NCI-H748 treated with DMSO at 0.1 percent for 48 hours (cell line): ENCODE measurements at regions not wholly inside any gene's neighbourhood (a gene's known extent, or its start where the extent isn't known, plus 50 kb on each side); places are given as distances from the start of the nearest gene placed in this dataset.

Experiments
- DNase-seq: peaks from one replicate; lab custom pipeline; 2025; lab: John Stamatoyannopoulos, UW

GRCh38 chr16:11401161-11402050 lies 56.1 kb downstream of the RMI2 start:
- DNase-seq = no peak

GRCh38 chr16:11402051-11402744 lies 56.9 kb downstream of the RMI2 start:
- no peak for DNase-seq

DNA sequence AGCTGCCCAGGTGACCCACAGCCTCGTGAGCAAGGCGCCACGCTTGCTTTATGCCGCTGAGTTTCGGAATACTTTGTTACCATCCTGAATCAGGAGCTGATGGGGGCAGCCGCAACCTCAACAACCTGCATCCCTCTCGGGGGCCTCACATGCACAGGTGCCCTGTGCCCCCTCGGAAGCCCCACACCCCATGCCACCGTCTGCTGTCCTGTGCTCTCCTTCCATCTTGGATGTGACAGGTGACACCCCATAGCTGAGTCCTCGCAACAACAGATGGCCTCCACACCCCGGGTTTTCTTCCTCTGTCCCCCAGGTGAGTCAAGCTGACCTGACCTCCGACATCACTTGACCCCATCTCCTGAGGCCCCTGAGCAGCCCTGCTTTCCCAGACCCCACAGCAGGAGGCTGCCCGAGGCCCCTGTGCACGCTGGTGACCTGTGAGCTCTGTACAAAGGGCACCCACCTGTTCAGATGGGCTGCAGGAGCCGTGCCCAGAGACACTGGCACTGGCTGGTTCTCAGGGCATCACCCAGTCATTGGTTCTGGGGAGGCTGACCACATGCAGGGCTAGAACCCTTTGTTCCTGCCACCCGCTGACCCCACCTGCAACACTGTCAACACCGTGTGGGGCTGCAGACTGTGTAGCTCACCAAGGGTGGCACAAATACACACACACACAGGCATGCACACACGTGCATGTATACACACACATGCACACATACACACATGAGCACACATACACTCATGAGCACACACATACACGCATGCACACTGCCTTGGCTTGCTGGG lies 57.7 kb downstream of the RMI2 start:
- DNase-seq = no peak

DNA sequence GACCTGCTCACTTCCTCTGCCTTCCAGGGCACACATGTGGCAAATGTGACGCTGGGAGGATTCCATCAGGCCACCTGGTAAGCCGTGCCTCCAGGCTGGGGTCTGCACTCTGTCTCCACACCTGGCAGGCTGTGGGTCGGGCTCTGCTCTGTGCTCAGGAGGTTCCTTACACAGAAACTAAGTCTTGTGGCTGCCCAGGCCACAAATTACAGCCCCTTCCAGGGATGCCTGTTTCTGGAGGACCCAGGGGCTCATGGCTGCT lies 58.2 kb downstream of the RMI2 start:
- DNase-seq = no peak

GRCh38 chr16:11403920-11404319 lies 58.7 kb downstream of the RMI2 start:
- DNase-seq = no peak

- no peak for DNase-seq
These were observed 59.3 kb downstream of the RMI2 start for GRCh38 chr16:11404603-11405002.

GRCh38 chr16:11405331-11406176 lies 60.3 kb downstream of the RMI2 start:
- peak; percentile 19 for DNase-seq

DNA sequence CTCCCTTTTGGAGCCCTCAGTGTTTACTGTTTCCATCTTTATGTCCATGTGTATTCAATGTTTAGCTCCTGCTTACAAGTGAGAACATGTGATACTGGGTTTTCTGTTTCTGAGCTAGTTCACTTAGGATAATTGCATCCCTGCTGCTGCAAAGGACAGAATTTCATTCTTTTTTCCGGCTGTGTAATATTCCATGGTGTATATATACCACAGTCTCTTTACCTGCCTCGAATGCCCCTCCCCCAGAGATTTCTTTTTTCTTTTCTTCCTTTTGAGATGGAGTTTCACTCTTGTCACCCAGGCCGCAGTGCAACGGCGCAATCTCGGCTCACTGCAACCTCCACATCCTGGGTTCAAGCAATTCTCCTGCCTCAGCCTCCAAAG lies 60.9 kb downstream of the RMI2 start:
- DNase-seq = no peak

DNA sequence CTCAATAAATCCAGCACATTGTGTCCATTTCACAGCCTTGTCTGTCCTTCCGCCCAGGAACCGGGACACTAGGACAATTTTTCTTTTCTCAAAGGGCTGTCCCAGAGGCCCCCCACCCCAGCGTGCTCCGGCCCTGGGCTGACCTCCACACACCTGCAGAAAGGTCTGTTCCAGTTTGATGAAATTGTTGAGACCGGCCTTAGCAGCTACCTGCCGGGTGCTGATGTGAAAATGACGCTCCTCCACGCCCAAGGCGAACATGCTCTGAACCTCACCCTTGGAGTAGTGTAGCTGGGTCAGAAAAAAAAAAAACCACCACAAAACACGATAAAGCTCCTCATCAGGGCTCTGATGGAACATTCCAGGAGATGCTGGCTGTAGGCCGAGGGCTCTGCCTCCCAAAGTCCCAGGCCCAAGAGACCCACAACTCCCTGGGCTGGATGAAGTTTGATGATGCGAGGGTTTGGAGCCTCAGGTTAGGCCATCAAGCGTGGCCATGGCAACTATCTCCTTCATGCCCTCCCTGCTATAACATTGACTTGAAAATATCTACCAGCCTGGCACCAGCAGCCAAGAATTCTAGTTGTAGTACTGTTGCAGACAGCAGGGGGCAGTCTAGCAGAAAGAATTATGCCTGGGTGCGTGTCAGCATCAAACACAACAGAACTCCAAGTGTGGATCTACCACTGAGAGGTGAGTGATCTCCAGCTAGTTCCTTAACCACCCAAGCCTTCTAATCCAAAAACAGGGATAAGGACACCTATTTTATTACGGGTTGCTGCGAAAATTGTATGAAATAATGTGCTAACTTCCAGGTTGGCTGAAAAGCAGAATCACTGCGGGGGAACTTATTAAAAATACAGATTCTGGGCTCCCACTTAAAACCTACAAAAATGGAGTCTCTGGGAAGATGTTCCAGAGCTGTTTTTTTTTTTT lies 62.1 kb downstream of the RMI2 start:
- DNase-seq = no peak

- no peak for DNase-seq
These were observed 63.0 kb downstream of the RMI2 start for GRCh38 chr16:11408216-11408615.

- no peak for DNase-seq
These were observed 64.1 kb downstream of the RMI2 start for GRCh38 chr16:11409398-11409797.

- DNase-seq = no peak
These were observed 65.3 kb downstream of the RMI2 start for GRCh38 chr16:11410376-11411058.

DNA sequence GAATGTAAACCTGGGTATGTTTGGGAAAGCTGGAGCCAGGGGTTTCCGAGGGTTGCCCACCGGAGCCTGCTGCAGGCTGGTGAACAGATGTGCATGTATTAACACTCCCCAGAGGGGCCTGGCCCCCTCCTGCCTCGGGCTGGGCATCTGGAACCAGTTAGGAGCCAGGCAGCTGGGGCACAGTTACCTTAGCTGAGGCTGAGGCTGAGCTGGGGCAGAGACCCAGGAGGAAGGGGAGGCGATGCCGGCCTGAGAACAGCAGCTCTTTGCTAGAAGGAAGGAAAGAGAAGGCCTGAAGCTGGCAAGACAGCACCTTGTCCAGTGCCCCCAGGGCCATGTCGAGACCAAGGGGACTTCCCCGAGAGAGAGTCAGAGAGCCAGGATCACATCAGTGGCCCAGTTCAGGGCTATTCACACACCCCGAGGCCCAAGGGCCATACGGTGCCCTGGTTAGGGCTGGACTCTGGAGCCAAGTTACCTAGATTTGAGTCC lies 65.8 kb downstream of the RMI2 start:
- no peak for DNase-seq

DNA sequence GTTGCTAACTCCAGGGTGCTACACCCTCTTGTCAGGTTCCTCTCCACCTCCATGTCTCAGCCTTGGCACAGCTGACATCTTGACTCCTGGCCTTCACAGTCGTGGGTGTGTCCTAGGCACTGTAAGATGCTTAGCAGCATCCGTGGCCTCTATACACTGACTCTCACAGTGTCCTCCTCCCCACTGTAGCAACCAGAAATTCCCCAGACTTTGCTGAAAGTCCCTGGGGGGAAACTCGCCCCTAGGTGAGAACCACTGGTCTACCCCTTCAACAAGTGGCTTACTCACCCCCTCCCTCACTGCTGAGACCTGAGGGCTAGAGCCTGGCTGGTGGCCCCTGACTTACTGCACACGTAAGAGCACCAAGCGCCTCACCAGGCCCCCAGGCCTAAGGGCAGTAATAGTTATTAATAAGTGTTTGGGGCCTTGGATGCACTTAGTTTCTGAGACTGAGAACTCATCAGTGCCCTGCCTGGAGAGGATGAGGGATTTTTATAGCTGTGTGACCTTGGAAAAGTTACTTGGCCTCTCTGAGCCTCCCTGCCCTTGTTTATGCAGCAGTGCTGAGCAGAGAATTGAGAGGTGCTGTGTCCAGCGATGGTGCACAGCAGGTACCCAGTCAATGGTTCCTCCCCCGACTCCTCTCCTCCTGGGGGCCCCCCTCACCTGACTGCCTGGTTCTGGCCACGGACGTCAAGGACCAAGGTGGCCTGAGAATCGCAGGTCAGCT lies 67.1 kb downstream of the RMI2 start:
- DNase-seq = no peak

DNA sequence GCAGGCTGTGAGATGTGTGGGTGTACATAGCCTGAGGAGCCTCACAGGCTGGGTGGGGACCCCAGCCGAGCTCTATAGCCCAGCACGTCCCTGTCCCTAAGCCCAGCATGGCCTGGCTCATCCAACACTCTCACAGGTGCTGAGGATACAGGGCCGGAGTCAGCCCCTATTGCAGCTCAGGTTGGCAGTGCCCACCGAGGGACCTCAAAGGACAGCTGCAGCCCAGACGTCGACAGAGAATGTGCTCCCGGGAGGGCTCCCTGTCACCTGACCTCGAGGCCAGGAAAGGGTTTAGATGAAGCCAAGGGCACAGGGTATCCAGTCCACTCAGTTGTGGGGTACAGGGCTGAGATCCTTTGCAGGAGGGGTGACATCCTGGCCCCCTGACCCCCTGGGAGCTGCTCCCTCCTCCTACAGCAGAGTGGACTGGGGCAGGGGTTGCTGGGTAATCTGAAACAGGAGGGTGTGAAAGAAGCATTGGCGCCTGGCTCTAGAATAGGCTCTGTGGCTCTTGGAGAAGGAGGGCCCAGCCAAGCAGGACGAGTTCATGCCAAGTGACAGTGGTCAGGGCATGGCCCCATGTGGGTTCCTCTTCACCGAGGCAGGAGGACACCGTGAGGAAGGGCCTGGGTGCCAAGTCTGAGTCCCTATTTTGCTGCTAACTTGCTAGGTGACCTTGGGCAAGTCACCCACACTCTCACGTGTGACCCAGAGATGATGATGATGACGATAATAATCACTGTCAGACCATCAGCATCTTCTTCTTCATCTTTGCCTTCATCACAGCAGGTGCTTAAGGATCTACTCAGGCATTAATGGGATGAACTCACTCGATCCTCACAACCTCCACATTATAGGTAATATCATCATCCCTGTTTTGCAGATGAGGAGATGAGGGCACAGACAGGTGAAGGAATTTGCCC lies 68.0 kb downstream of the RMI2 start:
- DNase-seq = no peak

DNA sequence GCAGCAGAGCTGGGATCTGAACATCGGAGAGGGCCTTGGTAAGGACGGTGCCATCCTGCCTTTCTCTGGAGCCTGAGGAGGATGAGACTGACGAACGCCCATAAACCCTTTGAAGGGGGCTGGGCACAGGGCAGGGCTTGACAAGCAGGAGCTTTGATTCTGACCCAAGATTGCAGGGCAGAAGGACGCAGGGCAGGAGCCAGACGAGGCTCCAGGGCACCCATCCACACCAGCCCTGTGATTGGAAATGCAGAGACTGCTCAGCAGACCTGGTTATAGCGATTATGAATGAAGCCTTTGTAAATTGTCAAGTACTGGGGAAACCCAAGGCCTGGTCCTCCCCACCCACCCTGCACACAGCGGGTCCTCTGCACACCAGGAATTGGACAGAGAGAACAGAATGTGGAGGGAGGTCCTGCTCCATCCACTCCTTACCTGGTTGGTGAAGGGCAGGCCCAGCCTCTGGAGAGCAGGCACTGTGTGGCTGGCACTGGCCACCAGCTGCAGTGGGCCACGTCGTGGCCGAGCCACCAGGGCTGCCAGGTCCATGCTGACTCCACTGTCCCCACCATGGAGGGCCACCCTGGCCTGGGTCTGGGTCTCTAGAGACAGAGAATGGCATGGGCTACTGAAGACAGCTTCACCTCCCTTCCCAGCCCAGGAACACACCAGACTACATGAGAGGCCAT lies 68.8 kb downstream of the RMI2 start:
- DNase-seq = no peak
